ENCODE measurements at regions not wholly inside any gene's neighbourhood (a gene's known extent, or its start where the extent isn't known, plus 50 kb on each side); places are given as distances from the start of the nearest gene placed in this dataset.

DNA sequence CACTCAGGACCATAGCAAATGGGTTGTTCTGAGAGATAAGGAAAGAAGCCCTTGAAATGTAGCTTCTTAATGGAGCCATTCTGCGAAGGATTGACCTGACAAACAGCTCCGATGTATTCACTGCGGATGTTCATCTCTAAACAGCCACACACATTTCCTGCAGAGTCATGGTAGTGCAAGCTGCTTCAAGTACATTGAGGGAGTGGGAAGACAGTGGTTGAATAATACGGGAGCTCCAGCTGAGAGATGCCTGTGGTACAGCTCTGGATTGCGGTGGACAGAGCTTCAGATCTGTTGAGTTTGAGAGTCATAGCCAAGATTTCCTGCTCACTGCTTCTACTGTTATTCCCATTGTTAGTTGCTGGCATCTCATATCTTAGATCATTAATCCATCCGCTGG lies 86.6 kb downstream of the ZBTB18 start:
- Histone ChIP-seq H3K27ac (ENCODE audit: low read length) (peak overlapping the region; percentile 81), H3K9me3 (replicated peaks; ENCODE audit: control insufficient read depth, low read depth, low read length) (no peaks in the 10 kb centered on the region), H3K4me1 (ENCODE audit: control insufficient read depth, insufficient read depth, low read length) (peaks cover 2% of the 10 kb centered on the region), H3K36me3 (ENCODE audit: control insufficient read depth, insufficient read depth, low read length) (no peaks in the 10 kb centered on the region), H3K27me3 (ENCODE audit: control insufficient read depth, insufficient read depth, low read length) (no peaks in the 10 kb centered on the region), H3K4me3 (ENCODE audit: low read length) (no peak overlapping the region)
- DNase-seq, result no peak
- 89% methylated on average over 2 of the region's 6 CpGs for whole genome bisulfite sequencing (ENCODE audit: insufficient coverage)

GRCh38 chr1:244138399-244138798 lies 87.3 kb downstream of the ZBTB18 start:
- Histone ChIP-seq H3K27me3 (ENCODE audit: control insufficient read depth, insufficient read depth, low read length) (no peaks in the 10 kb centered on the region), H3K9me3 (replicated peaks; ENCODE audit: control insufficient read depth, low read depth, low read length) (no peaks in the 10 kb centered on the region), H3K4me3 (ENCODE audit: low read length) (no peak overlapping the region), H3K4me1 (ENCODE audit: control insufficient read depth, insufficient read depth, low read length) (peaks cover 2% of the 10 kb centered on the region), H3K36me3 (ENCODE audit: control insufficient read depth, insufficient read depth, low read length) (no peaks in the 10 kb centered on the region), H3K27ac (ENCODE audit: low read length) (peak overlapping the region; percentile 81)
- peak; percentile 27 for DNase-seq
- 92% methylated on average over 2 of the region's 7 CpGs for WGBS (ENCODE audit: insufficient coverage)

DNA sequence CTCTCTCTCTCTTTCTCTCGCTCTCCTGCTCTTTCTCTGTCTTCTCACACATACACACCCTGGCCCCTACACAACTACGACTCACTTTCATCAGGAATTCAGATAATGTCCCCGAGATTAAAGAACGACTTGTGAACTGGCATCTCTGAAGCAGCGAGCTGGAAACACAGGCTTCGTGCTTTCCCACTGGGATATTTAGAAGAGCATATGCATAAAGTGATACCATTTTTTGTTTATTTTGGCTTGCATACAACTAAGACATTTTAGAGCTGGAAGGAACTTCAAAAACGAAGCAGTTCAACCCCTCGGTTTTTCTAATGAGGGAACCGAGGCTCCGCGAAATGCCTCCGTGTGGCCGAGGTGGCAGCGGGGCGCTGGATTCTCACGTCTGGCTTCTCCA lies 88.6 kb downstream of the ZBTB18 start:
- 66% methylated on average over 13 of the region's 16 CpGs for WGBS (ENCODE audit: insufficient coverage)

GRCh38 chr1:244140420-244140819 lies 89.3 kb downstream of the ZBTB18 start:
- H3K36me3 ChIP-seq (ENCODE audit: control insufficient read depth, insufficient read depth, low read length), result no peaks in the 10 kb centered on the region
- H3K9me3 ChIP-seq (replicated peaks; ENCODE audit: control insufficient read depth, low read depth, low read length), result no peaks in the 10 kb centered on the region
- no peaks in the 10 kb centered on the region for H3K27me3 ChIP-seq (ENCODE audit: control insufficient read depth, insufficient read depth, low read length)
- DNase-seq, result no peak
- no peak overlapping the region for H3K27ac ChIP-seq (ENCODE audit: low read length)
- WGBS (ENCODE audit: insufficient coverage), result no CpG with 5 or more reads among the region's 3 CpGs
- H3K4me3 ChIP-seq (ENCODE audit: low read length), result no peak overlapping the region
- peaks cover 2% of the 10 kb centered on the region for H3K4me1 ChIP-seq (ENCODE audit: control insufficient read depth, insufficient read depth, low read length)

More for the DNA sequence above, 88.6 kb downstream of the ZBTB18 start:
- peaks cover 2% of the 10 kb centered on the region for H3K4me1 ChIP-seq (ENCODE audit: control insufficient read depth, insufficient read depth, low read length)
- H3K27ac ChIP-seq (ENCODE audit: low read length), result peak overlapping the region; percentile 81
- no peaks in the 10 kb centered on the region for H3K9me3 ChIP-seq (replicated peaks; ENCODE audit: control insufficient read depth, low read depth, low read length)
- no peaks in the 10 kb centered on the region for H3K36me3 ChIP-seq (ENCODE audit: control insufficient read depth, insufficient read depth, low read length)
- no peak overlapping the region for H3K4me3 ChIP-seq (ENCODE audit: low read length)
- H3K27me3 ChIP-seq (ENCODE audit: control insufficient read depth, insufficient read depth, low read length), result no peaks in the 10 kb centered on the region
- no peak for DNase-seq

- WGBS (ENCODE audit: insufficient coverage), result 66% methylated on average over 2 of the region's 2 CpGs
- Histone ChIP-seq H3K36me3 (ENCODE audit: control insufficient read depth, insufficient read depth, low read length) (no peaks in the 10 kb centered on the region), H3K27ac (ENCODE audit: low read length) (no peak overlapping the region), H3K4me1 (ENCODE audit: control insufficient read depth, insufficient read depth, low read length) (no peaks in the 10 kb centered on the region), H3K9me3 (replicated peaks; ENCODE audit: control insufficient read depth, low read depth, low read length) (no peaks in the 10 kb centered on the region), H3K4me3 (ENCODE audit: low read length) (no peak overlapping the region), H3K27me3 (ENCODE audit: control insufficient read depth, insufficient read depth, low read length) (no peaks in the 10 kb centered on the region)
- DNase-seq, result no peak
These were observed 93.0 kb downstream of the ZBTB18 start for GRCh38 chr1:244144053-244144452.

GRCh38 chr1:244150071-244150470 lies 99.0 kb downstream of the ZBTB18 start:
- H3K4me3 ChIP-seq (ENCODE audit: low read length), result no peak overlapping the region
- 13% methylated on average over 1 of the region's 5 CpGs for WGBS (ENCODE audit: insufficient coverage)
- DNase-seq, result no peak
- no peaks in the 10 kb centered on the region for H3K36me3 ChIP-seq (ENCODE audit: control insufficient read depth, insufficient read depth, low read length)
- no peak overlapping the region for H3K27ac ChIP-seq (ENCODE audit: low read length)
- peaks cover 16% of the 10 kb centered on the region for H3K4me1 ChIP-seq (ENCODE audit: control insufficient read depth, insufficient read depth, low read length)
- H3K9me3 ChIP-seq (replicated peaks; ENCODE audit: control insufficient read depth, low read depth, low read length), result no peaks in the 10 kb centered on the region
- H3K27me3 ChIP-seq (ENCODE audit: control insufficient read depth, insufficient read depth, low read length), result no peaks in the 10 kb centered on the region

GRCh38 chr1:244150665-244151064 lies 99.6 kb downstream of the ZBTB18 start:
- no peaks in the 10 kb centered on the region for H3K27me3 ChIP-seq (ENCODE audit: control insufficient read depth, insufficient read depth, low read length)
- WGBS (ENCODE audit: insufficient coverage), result no CpG with 5 or more reads among the region's 4 CpGs
- H3K4me1 ChIP-seq (ENCODE audit: control insufficient read depth, insufficient read depth, low read length), result peaks cover 21% of the 10 kb centered on the region
- DNase-seq, result no peak
- H3K9me3 ChIP-seq (replicated peaks; ENCODE audit: control insufficient read depth, low read depth, low read length), result no peaks in the 10 kb centered on the region
- no peak overlapping the region for H3K27ac ChIP-seq (ENCODE audit: low read length)
- H3K36me3 ChIP-seq (ENCODE audit: control insufficient read depth, insufficient read depth, low read length), result no peaks in the 10 kb centered on the region
- no peak overlapping the region for H3K4me3 ChIP-seq (ENCODE audit: low read length)

DNA sequence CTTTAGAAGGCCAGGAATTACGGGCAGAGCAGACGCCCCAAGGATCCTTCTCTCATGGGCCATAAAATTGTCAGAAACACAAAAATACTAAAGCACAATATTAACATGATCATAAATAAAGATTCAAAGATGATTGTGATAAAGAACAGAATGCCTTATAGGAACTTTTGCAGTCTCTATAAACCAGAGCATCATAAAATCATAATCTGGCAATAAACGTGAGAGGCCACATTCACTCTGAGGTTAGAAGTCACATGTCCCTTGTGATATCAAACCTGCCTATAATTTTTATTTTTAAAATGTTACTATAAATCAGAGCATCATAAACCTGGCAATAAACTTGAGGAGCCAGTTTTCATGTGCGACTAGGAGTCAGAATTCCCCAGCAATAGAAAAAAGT lies 100.5 kb downstream of the ZBTB18 start:
- Histone ChIP-seq H3K27ac (ENCODE audit: low read length) (no peak overlapping the region), H3K4me3 (ENCODE audit: low read length) (no peak overlapping the region), H3K36me3 (ENCODE audit: control insufficient read depth, insufficient read depth, low read length) (no peaks in the 10 kb centered on the region), H3K9me3 (replicated peaks; ENCODE audit: control insufficient read depth, low read depth, low read length) (no peaks in the 10 kb centered on the region), H3K4me1 (ENCODE audit: control insufficient read depth, insufficient read depth, low read length) (peaks cover 23% of the 10 kb centered on the region), H3K27me3 (ENCODE audit: control insufficient read depth, insufficient read depth, low read length) (no peaks in the 10 kb centered on the region)
- no CpG with 5 or more reads among the region's 4 CpGs for WGBS (ENCODE audit: insufficient coverage)
- no peak for DNase-seq

DNA sequence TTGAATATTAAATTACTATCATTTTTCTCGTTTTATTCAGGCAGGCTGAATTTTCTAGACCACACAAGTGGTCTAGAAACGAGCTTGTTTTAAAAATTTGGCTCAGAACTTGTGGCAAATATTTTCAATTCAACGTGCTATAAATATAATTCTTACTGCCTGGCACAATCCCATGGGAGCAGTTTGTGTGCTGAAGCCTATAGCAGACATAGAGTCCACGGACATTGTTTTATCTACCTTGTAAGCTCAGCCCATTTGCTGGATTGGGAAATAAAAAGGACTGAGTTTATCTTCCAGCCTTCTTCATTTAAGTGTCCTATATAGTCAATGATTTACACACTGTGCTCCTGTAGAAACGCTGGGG lies 103.4 kb downstream of the ZBTB18 start:
- peak overlapping the region; percentile 82 for H3K27ac ChIP-seq (ENCODE audit: low read length)
- H3K36me3 ChIP-seq (ENCODE audit: control insufficient read depth, insufficient read depth, low read length), result no peaks in the 10 kb centered on the region
- DNase-seq, result no peak

DNA sequence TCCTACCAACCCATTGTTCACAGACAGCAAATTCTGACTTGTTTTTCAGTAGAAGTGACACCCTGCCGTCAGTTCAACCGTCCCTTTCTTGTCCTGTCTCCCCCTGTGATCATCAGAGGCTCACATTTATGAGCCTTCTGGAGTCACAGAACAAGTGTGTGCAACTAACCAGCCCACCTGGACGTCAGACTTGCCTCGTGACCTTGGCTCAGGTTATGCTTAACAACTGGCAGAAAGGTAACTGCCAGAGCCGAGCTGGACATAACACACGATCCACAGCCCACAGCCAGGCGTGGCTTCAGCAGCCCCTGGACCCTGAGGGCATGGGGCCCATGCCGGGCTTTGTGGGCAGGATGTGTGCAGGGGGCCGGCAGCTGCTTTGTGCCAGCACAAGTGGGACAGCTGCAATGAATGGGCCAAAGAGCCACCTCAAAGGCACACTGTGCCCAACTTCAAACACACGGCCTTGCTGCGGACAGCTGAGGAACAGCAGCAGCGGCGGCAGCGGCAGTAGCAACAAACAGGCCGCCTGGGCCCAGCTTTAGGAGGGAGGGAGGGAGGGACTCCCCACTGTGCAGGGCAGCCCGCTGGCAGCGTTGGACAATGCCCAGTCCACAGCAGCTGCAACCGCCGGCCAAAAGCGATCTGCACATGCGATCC lies 103.9 kb downstream of the ZBTB18 start:
- H3K36me3 ChIP-seq (ENCODE audit: control insufficient read depth, insufficient read depth, low read length), result no peaks in the 10 kb centered on the region
- H3K4me3 ChIP-seq (ENCODE audit: low read length), result no peak overlapping the region
- H3K27ac ChIP-seq (ENCODE audit: low read length), result peak overlapping the region; percentile 82
- peaks cover 23% of the 10 kb centered on the region for H3K4me1 ChIP-seq (ENCODE audit: control insufficient read depth, insufficient read depth, low read length)
- no peaks in the 10 kb centered on the region for H3K9me3 ChIP-seq (replicated peaks; ENCODE audit: control insufficient read depth, low read depth, low read length)
- no peaks in the 10 kb centered on the region for H3K27me3 ChIP-seq (ENCODE audit: control insufficient read depth, insufficient read depth, low read length)
- 47% methylated on average over 21 of the region's 21 CpGs for WGBS (ENCODE audit: insufficient coverage)
- peak; percentile 87 for DNase-seq

More for the DNA sequence above, 103.4 kb downstream of the ZBTB18 start:
- Histone ChIP-seq H3K4me1 (ENCODE audit: control insufficient read depth, insufficient read depth, low read length) (peaks cover 23% of the 10 kb centered on the region), H3K27me3 (ENCODE audit: control insufficient read depth, insufficient read depth, low read length) (no peaks in the 10 kb centered on the region), H3K4me3 (ENCODE audit: low read length) (no peak overlapping the region), H3K9me3 (replicated peaks; ENCODE audit: control insufficient read depth, low read depth, low read length) (no peaks in the 10 kb centered on the region)
- WGBS (ENCODE audit: insufficient coverage), result 17% methylated on average over 1 of the region's 5 CpGs

DNA sequence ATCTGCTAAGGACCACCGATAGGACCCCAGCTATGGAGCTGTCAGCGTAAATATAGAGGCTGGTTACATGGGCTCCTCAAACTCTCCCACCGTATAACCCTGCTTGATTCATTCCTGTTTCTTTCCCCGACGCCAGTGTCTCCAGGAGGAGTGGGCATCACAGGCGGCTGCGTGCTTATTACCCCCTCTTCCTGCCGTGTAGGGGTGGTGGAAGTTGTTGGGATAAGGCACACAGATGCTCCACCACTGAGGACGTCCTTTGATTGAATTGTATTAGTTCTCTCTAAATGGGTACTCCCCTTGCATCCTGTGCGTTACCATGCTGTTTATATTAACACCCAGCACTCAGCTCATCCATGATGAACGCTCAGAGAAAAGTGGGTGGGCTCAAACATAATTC lies 104.6 kb downstream of the ZBTB18 start:
- Histone ChIP-seq H3K9me3 (replicated peaks; ENCODE audit: control insufficient read depth, low read depth, low read length) (no peaks in the 10 kb centered on the region), H3K36me3 (ENCODE audit: control insufficient read depth, insufficient read depth, low read length) (no peaks in the 10 kb centered on the region), H3K4me1 (ENCODE audit: control insufficient read depth, insufficient read depth, low read length) (peaks cover 17% of the 10 kb centered on the region), H3K4me3 (ENCODE audit: low read length) (no peak overlapping the region), H3K27me3 (ENCODE audit: control insufficient read depth, insufficient read depth, low read length) (no peaks in the 10 kb centered on the region), H3K27ac (ENCODE audit: low read length) (peak overlapping the region; percentile 82)
- 75% methylated on average over 2 of the region's 11 CpGs for WGBS (ENCODE audit: insufficient coverage)
- DNase-seq, result no peak
